Keratinocyte (primary cell): ENCODE measurements at regions not wholly inside any gene's neighbourhood (a gene's known extent, or its start where the extent isn't known, plus 50 kb on each side); places are given as distances from the start of the nearest gene placed in this dataset.

ENCODE experiments used
- DNase-seq: peaks from one replicate; pipeline ENCODE4 v3.0.0-alpha.2; 2011; ENCODE audit warnings: low read depth, missing footprints, low spot score
- FAIRE-seq: peaks from 2 replicates; lab custom pipeline; 2011; peaks lifted over from hg19 to GRCh38; lab: Jason Lieb, UNC
- H2AFZ ChIP-seq: 2 replicates; pipeline ENCODE4 v1.6.0; 2012; ENCODE audit warnings: low read length, control low read depth, inconsistent platforms; ENCODE audit not compliant: control insufficient read depth
- H3K27ac ChIP-seq: 2 replicates; pipeline ENCODE4 v1.5.1; 2011; ENCODE audit warnings: low read length; ENCODE audit not compliant: control insufficient read depth, insufficient read depth
- H3K27me3 ChIP-seq: 3 replicates; pipeline ENCODE4 v1.6.0; 2011; ENCODE audit warnings: low read length; ENCODE audit not compliant: control insufficient read depth, insufficient read depth; ENCODE audit errors: extremely low read depth
- H3K36me3 ChIP-seq, 2 experiments: 2 replicates in 1 of 2; 3 replicates in 1 of 2; pipeline ENCODE4 v1.5.1; 2011; ENCODE audit warnings: low read length in 2 of 2, mild to moderate bottlenecking in 1 of 2; ENCODE audit not compliant: control insufficient read depth in 2 of 2, insufficient read depth in 2 of 2; ENCODE audit errors: extremely low read depth in 1 of 2
- H3K4me1 ChIP-seq: 3 replicates; pipeline ENCODE4 v1.5.1; 2011; ENCODE audit warnings: low read length; ENCODE audit not compliant: control insufficient read depth, insufficient read depth; ENCODE audit errors: extremely low read depth
- H3K4me2 ChIP-seq: 3 replicates; pipeline ENCODE4 v1.6.0; 2011; ENCODE audit warnings: low read depth, low read length; ENCODE audit not compliant: control insufficient read depth, insufficient read depth; ENCODE audit errors: extremely low read depth
- H3K4me3 ChIP-seq, 3 experiments: fragments of 200-600 bp in 1 of 3; sonication (generic) in 1 of 3; 2 replicates in 2 of 3; 3 replicates in 1 of 3; pipeline ENCODE4 v1.5.1; 2011 to 2016; ENCODE audit warnings: low read length in 3 of 3, mild to moderate bottlenecking in 3 of 3, control low read depth in 2 of 3, inconsistent platforms in 1 of 3, low read depth in 1 of 3, mixed read lengths in 1 of 3, mixed run types in 1 of 3, moderate library complexity in 1 of 3; ENCODE audit not compliant: control insufficient read depth in 2 of 3, insufficient read depth in 2 of 3; ENCODE audit errors: extremely low read depth in 1 of 3
- H3K79me2 ChIP-seq: 2 replicates; pipeline ENCODE4 v1.6.0; 2012; ENCODE audit warnings: low read length; ENCODE audit not compliant: control insufficient read depth, insufficient read depth
- H3K9ac ChIP-seq: 3 replicates; pipeline ENCODE4 v1.6.0; 2011; ENCODE audit warnings: low read length; ENCODE audit not compliant: control insufficient read depth, insufficient read depth; ENCODE audit errors: extremely low read depth
- H3K9me1 ChIP-seq: 3 replicates; pipeline ENCODE4 v1.6.0; 2011; ENCODE audit warnings: low read length; ENCODE audit not compliant: control insufficient read depth, insufficient read depth; ENCODE audit errors: extremely low read depth
- H3K9me3 ChIP-seq: 2 replicates; pipeline ENCODE4 v1.5.1; 2012; ENCODE audit warnings: low read depth, low read length; ENCODE audit not compliant: control insufficient read depth
- H4K20me1 ChIP-seq: 3 replicates; pipeline ENCODE4 v1.6.0; 2011; ENCODE audit warnings: low read length; ENCODE audit not compliant: control insufficient read depth, insufficient read depth; ENCODE audit errors: extremely low read depth
- CTCF ChIP-seq, 3 experiments: IDR thresholded peaks in 1 of 3; conservative IDR thresholded peaks in 1 of 3; optimal IDR thresholded peaks in 1 of 3; 2 replicates in 2 of 3; 3 replicates in 1 of 3; pipeline versions ENCODE3 to v1.5.1; 2011; ENCODE audit warnings: low read length in 3 of 3, mild to moderate bottlenecking in 3 of 3, moderate library complexity in 2 of 3, control low read depth in 1 of 3, inconsistent platforms in 1 of 3; ENCODE audit not compliant: insufficient read depth in 2 of 3; ENCODE audit errors: extremely low read depth in 1 of 3
- EZH2 ChIP-seq: IDR thresholded peaks from one replicate; pipeline ENCODE4 v1.6.1; 2012; ENCODE audit warnings: inconsistent platforms, mild to moderate bottlenecking, low read length, moderate library complexity
- dilution Hi-C: fragments of 300-500 bp; cut with MboI; formaldehyde crosslinking; loops from one replicate; pipeline ENCODE4 v1.7.0; 2020; ENCODE audit warnings: low sequenced_read_pairs; ENCODE audit not compliant: extremely low pct_ligation_motif_present

- TF ChIP-seq CTCF (optimal IDR thresholded peaks at IDR 0.05 in 1 of 3, IDR thresholded peaks at IDR 0.05 in 1 of 3, conservative IDR thresholded peaks at IDR 0.05 in 1 of 3; ENCODE audit: extremely low read depth in 1 of 3, insufficient read depth in 2 of 3, low read length in 3 of 3): no peak
- TF ChIP-seq EZH2: no peak
- no peaks in the 10 kb centered on the region for H3K27me3 ChIP-seq
Observed at GRCh38 chr11:70620510-70621184, 222.3 kb downstream of the CTTN start.

GRCh38 chr11:70621241-70621640 lies 222.9 kb downstream of the CTTN start:
- dilution Hi-C loops: no loop called here

More at GRCh38 chr11:70620510-70621184, 222.3 kb downstream of the CTTN start:
- H3K4me2 ChIP-seq: no peak overlapping the region
- no peak overlapping the region for H3K4me3 ChIP-seq
- H3K9ac ChIP-seq: no peak overlapping the region
- no peak overlapping the region for H3K27ac ChIP-seq
- FAIRE-seq (no peak), DNase-seq (no peak)
- H3K36me3 ChIP-seq: no peaks in the 10 kb centered on the region
- no peaks in the 10 kb centered on the region for H4K20me1 ChIP-seq
- dilution Hi-C loops: no loop called here
- H3K9me3 ChIP-seq: peaks cover 8% of the 10 kb centered on the region
- no peaks in the 10 kb centered on the region for H3K4me1 ChIP-seq
- no peak overlapping the region for H2AFZ ChIP-seq
- no peaks in the 10 kb centered on the region for H3K79me2 ChIP-seq
- no peaks in the 10 kb centered on the region for H3K9me1 ChIP-seq

More at GRCh38 chr11:70621241-70621640, 222.9 kb downstream of the CTTN start:
- Histone ChIP-seq H3K4me1 (no peaks in the 10 kb centered on the region), H3K9me1 (no peaks in the 10 kb centered on the region), H3K4me2 (no peak overlapping the region), H3K27me3 (no peaks in the 10 kb centered on the region), H3K36me3 (no peaks in the 10 kb centered on the region), H3K9ac (no peak overlapping the region), H2AFZ (no peak overlapping the region), H4K20me1 (no peaks in the 10 kb centered on the region), H3K79me2 (no peaks in the 10 kb centered on the region), H3K4me3 (no peak overlapping the region), H3K9me3 (peaks cover 7% of the 10 kb centered on the region), H3K27ac (no peak overlapping the region)
- DNase-seq (no peak), FAIRE-seq (no peak)
- TF ChIP-seq CTCF (optimal IDR thresholded peaks at IDR 0.05 in 1 of 3, IDR thresholded peaks at IDR 0.05 in 1 of 3, conservative IDR thresholded peaks at IDR 0.05 in 1 of 3; ENCODE audit: extremely low read depth in 1 of 3, insufficient read depth in 2 of 3, low read length in 3 of 3) (no peak), EZH2 (no peak)
